ENCODE measurements at regions not wholly inside any gene's neighbourhood (a gene's known extent, or its start where the extent isn't known, plus 50 kb on each side); places are given as distances from the start of the nearest gene placed in this dataset.

GRCh38 chr10:8656261-8656660, 601.8 kb downstream of the GATA3 start:
- no peak for TF ChIP-seq CTCF (IDR thresholded peaks at IDR 0.05)
- TF ChIP-seq POLR2A (IDR thresholded peaks at IDR 0.05) = no peak
- no peak for TF ChIP-seq POLR2AphosphoS5 (IDR thresholded peaks at IDR 0.05; ENCODE audit: insufficient read depth in 1 of 2, low read depth in 1 of 2)
